ENCODE measurements at regions not wholly inside any gene's neighbourhood (a gene's known extent, or its start where the extent isn't known, plus 50 kb on each side); places are given as distances from the start of the nearest gene placed in this dataset.

GRCh38 chr12:124241776-124242528 is 52.9 kb upstream of the RFLNA start (continued):
- TF ChIP-seq ATF3 (IDR thresholded peaks at IDR 0.05; ENCODE audit: insufficient read depth, low read depth, low read length), result no peak
- no peak for TF ChIP-seq POLR2AphosphoS5 (IDR thresholded peaks at IDR 0.05; ENCODE audit: low read depth, low read length)
- no peak for TF ChIP-seq KDM4A (IDR thresholded peaks at IDR 0.05; ENCODE audit: low read depth, low read length, severe bottlenecking)
- TF ChIP-seq ATF2 (IDR thresholded peaks at IDR 0.05; ENCODE audit: low read length), result no peak
